Endothelial cell of umbilical vein (primary cell): ENCODE measurements at regions not wholly inside any gene's neighbourhood (a gene's known extent, or its start where the extent isn't known, plus 50 kb on each side); places are given as distances from the start of the nearest gene placed in this dataset.

Experiments used
- BruUV-seq: library from RNA; stranded (reverse); fragments of 400-500 nt; replicated peaks from 2 replicates; lab custom pipeline; 2021; lab: Mats Ljungman, UMichigan
- CTCF ChIA-PET: fragments of 300-600, 350-600 bp; sonication (Branson Sonifier 250); formaldehyde crosslinking; loops from one replicate; lab custom pipeline; 2021; ENCODE audit warnings: antibody characterized with exemption, inconsistent platforms; lab: Charles Lee
- POLR2A ChIA-PET: fragments of 300-600, 350-600 bp; sonication (Branson Sonifier 250); formaldehyde crosslinking; loops from one replicate; lab custom pipeline; 2021; ENCODE audit warnings: antibody characterized with exemption, inconsistent platforms; lab: Charles Lee
- DNase-seq: peaks from one replicate; pipeline ENCODE4 v3.0.0-alpha.2; 2011; ENCODE audit warnings: low read depth, low spot score
- FAIRE-seq: peaks from 2 replicates; lab custom pipeline; 2011; peaks lifted over from hg19 to GRCh38; lab: Jason Lieb, UNC
- H2AFZ ChIP-seq: 2 replicates; pipeline ENCODE4 v1.6.0; 2012; ENCODE audit warnings: low read depth, low read length, control low read depth, inconsistent platforms
- H3K27ac ChIP-seq: 2 replicates; pipeline ENCODE4 v1.5.1; 2011; ENCODE audit warnings: low read depth, mild to moderate bottlenecking, control low read depth, low read length, moderate library complexity; ENCODE audit not compliant: insufficient read depth
- H3K27me3 ChIP-seq, 2 experiments: 2 replicates each; pipeline versions ENCODE4 v1.6.0 to v1.6.1; 2011; ENCODE audit warnings: low read length in 2 of 2, mixed read lengths in 1 of 2; ENCODE audit not compliant: control insufficient read depth in 2 of 2, insufficient read depth in 2 of 2
- H3K36me3 ChIP-seq, 2 experiments: 2 replicates in 1 of 2; 3 replicates in 1 of 2; pipeline ENCODE4 v1.5.1; 2011; ENCODE audit warnings: low read length in 2 of 2, mild to moderate bottlenecking in 1 of 2, moderate library complexity in 1 of 2; ENCODE audit not compliant: control insufficient read depth in 2 of 2, insufficient read depth in 2 of 2; ENCODE audit errors: extremely low read depth in 1 of 2
- H3K4me1 ChIP-seq: 3 replicates; pipeline ENCODE4 v1.5.1; 2011; ENCODE audit warnings: mild to moderate bottlenecking, low read length; ENCODE audit not compliant: control insufficient read depth, insufficient read depth; ENCODE audit errors: extremely low read depth
- H3K4me2 ChIP-seq: 2 replicates; pipeline ENCODE4 v1.6.1; 2011; ENCODE audit warnings: low read length, control low read depth, mixed read lengths; ENCODE audit not compliant: insufficient read depth
- H3K4me3 ChIP-seq, 3 experiments: fragments of 200-600 bp in 1 of 3; sonication (generic), shearing (Covaris generic) in 1 of 3; replicated peaks in 1 of 3; 2 replicates each; pipeline ENCODE4 v1.5.1; 2011 to 2016; ENCODE audit warnings: control low read depth in 3 of 3, low read length in 3 of 3, mild to moderate bottlenecking in 2 of 3, inconsistent platforms in 1 of 3, low read depth in 1 of 3, moderate library complexity in 1 of 3; ENCODE audit not compliant: insufficient read depth in 1 of 3
- H3K79me2 ChIP-seq: 2 replicates; pipeline ENCODE4 v1.6.0; 2012; ENCODE audit warnings: low read length, inconsistent platforms; ENCODE audit not compliant: control insufficient read depth, insufficient read depth
- H3K9ac ChIP-seq: replicated peaks from 2 replicates; pipeline ENCODE3; 2011; ENCODE audit warnings: low read length, control low read depth; ENCODE audit not compliant: insufficient read depth; ENCODE audit errors: extremely low read depth
- H3K9me1 ChIP-seq: replicated peaks from 3 replicates; pipeline ENCODE4 v1.6.0; 2011; ENCODE audit warnings: mild to moderate bottlenecking, low read length; ENCODE audit not compliant: control insufficient read depth, insufficient read depth; ENCODE audit errors: extremely low read depth
- H3K9me3 ChIP-seq: replicated peaks from 2 replicates; pipeline ENCODE4 v1.5.1; 2012; ENCODE audit warnings: low read length, inconsistent platforms; ENCODE audit not compliant: control insufficient read depth, insufficient read depth
- H4K20me1 ChIP-seq: replicated peaks from 2 replicates; pipeline ENCODE3; 2011; ENCODE audit warnings: mild to moderate bottlenecking, low read length; ENCODE audit not compliant: control insufficient read depth, insufficient read depth; ENCODE audit errors: extremely low read depth
- EZH2 ChIP-seq: IDR thresholded peaks from 2 replicates; pipeline ENCODE4 v1.6.1; 2012; ENCODE audit warnings: borderline replicate concordance, low read depth, mild to moderate bottlenecking, moderate library complexity, low read length, inconsistent platforms; ENCODE audit not compliant: severe bottlenecking
- FOS ChIP-seq: IDR thresholded peaks from 2 replicates; pipeline ENCODE4 v1.6.1; 2011; ENCODE audit warnings: mild to moderate bottlenecking, low read length, moderate library complexity, borderline replicate concordance; ENCODE audit not compliant: insufficient read depth
- GATA2 ChIP-seq: IDR thresholded peaks from 2 replicates; pipeline ENCODE4 v1.7.0; 2011; ENCODE audit warnings: low read depth, mild to moderate bottlenecking, moderate library complexity, mixed read lengths, low read length; ENCODE audit not compliant: insufficient read length, insufficient read depth
- JUN ChIP-seq: IDR thresholded peaks from 2 replicates; pipeline ENCODE4 v1.6.1; 2011; ENCODE audit warnings: borderline replicate concordance, low read depth; ENCODE audit not compliant: insufficient read length, insufficient read depth
- MYC ChIP-seq: IDR thresholded peaks from one replicate; pipeline ENCODE4 v1.6.1; 2011; ENCODE audit warnings: mild to moderate bottlenecking, low read depth, low read length
- POLR2A ChIP-seq: IDR thresholded peaks from 2 replicates; pipeline ENCODE4 v1.6.1; 2012; ENCODE audit warnings: low read depth, mild to moderate bottlenecking, control low read depth, low read length
- POLR2AphosphoS5 ChIP-seq: IDR thresholded peaks from 2 replicates; pipeline ENCODE4 v1.6.1; 2012; ENCODE audit warnings: low read depth, mild to moderate bottlenecking, control low read depth, low read length, moderate library complexity; ENCODE audit not compliant: insufficient read depth
- dilution Hi-C: fragments of 300-500 bp; cut with MboI; formaldehyde crosslinking; loops from one replicate; pipeline ENCODE4 v1.15.0; 2019; ENCODE audit warnings: low sequenced_read_pairs; ENCODE audit not compliant: extremely low pct_ligation_motif_present
- intact Hi-C: fragments of 100-400 bp; cut with micrococcal nuclease; formaldehyde crosslinking; loops from one replicate; pipeline ENCODE4 v1.10.0; 2022
- TF ChIP-seq, protein P1 (sequence below), 2 donors: IDR thresholded peaks; 1 replicate in 1 of 2; 2 replicates in 1 of 2; pipeline ENCODE4 v1.5.1; 2011; ENCODE audit warnings: low read length in 2 of 2, mild to moderate bottlenecking in 2 of 2, moderate library complexity in 2 of 2, control low read depth in 1 of 2, inconsistent platforms in 1 of 2, low read depth in 1 of 2; ENCODE audit not compliant: insufficient read depth in 1 of 2; ENCODE audit errors: extremely low read depth in 1 of 2
- TF ChIP-seq, protein P2 (sequence below): IDR thresholded peaks from 2 replicates; pipeline ENCODE4 v1.6.1; 2011; ENCODE audit not compliant: insufficient read depth, insufficient read length

DNA sequence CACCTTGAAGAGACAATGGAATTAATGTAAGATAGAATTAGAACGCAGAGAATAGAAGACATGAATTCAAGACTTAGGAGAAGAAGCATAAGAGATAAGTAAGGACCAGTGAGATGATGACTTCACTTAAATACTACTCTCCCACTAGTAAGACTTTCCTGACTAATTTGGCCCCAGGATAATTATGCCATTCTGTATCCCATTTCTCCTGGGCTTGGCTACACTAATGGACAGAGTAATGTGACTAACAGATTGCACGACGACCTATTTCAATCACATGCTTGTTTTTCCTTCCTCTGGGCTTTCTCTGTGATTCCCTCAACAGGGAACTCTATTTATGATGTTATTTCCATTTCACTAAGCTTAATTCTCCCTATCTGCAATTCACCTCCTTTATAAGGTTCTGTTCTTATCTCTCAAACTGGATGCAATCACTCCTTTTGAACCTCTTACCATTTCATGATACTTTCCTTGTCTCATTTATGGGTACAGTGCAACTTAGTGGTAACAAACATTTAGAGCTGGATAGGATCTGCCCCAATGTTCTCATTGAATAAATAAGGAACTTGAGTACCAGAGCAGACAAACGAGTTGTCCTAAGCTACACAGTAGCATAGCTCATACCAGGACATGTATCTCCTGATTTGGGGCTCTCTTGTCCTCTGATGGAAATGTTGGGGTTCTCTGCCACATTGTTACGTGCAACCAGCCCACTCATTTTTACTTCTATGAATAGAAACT is 102.7 kb downstream of the BTG1 start:
- H2AFZ ChIP-seq, result no peak overlapping the region
- no peaks in the 10 kb centered on the region for H3K36me3 ChIP-seq
- FAIRE-seq (no peak), DNase-seq (no peak)
- dilution Hi-C loops (no loop called here), intact Hi-C loops (no loop called here)
- H3K4me3 ChIP-seq, result no peak overlapping the region
- peaks cover 4% of the 10 kb centered on the region for H3K4me1 ChIP-seq
- H3K27me3 ChIP-seq, result no peaks in the 10 kb centered on the region
- no peaks in the 10 kb centered on the region for H3K79me2 ChIP-seq
- no TSS peak for BruUV-seq
- no peaks in the 10 kb centered on the region for H3K9me3 ChIP-seq
- H4K20me1 ChIP-seq, result no peaks in the 10 kb centered on the region
- no peak overlapping the region for H3K27ac ChIP-seq
- TF ChIP-seq JUN (no peak), POLR2A (no peak), MYC (no peak), POLR2AphosphoS5 (no peak), EZH2 (no peak), FOS (no peak), GATA2 (no peak)
- TF ChIP-seq, protein P1, sequence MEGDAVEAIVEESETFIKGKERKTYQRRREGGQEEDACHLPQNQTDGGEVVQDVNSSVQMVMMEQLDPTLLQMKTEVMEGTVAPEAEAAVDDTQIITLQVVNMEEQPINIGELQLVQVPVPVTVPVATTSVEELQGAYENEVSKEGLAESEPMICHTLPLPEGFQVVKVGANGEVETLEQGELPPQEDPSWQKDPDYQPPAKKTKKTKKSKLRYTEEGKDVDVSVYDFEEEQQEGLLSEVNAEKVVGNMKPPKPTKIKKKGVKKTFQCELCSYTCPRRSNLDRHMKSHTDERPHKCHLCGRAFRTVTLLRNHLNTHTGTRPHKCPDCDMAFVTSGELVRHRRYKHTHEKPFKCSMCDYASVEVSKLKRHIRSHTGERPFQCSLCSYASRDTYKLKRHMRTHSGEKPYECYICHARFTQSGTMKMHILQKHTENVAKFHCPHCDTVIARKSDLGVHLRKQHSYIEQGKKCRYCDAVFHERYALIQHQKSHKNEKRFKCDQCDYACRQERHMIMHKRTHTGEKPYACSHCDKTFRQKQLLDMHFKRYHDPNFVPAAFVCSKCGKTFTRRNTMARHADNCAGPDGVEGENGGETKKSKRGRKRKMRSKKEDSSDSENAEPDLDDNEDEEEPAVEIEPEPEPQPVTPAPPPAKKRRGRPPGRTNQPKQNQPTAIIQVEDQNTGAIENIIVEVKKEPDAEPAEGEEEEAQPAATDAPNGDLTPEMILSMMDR (IDR thresholded peaks at IDR 0.05; ENCODE audit: extremely low read depth in 1 of 2, insufficient read depth in 1 of 2, low read depth in 1 of 2, low read length in 2 of 2), result no peak
- TF ChIP-seq, protein P2, sequence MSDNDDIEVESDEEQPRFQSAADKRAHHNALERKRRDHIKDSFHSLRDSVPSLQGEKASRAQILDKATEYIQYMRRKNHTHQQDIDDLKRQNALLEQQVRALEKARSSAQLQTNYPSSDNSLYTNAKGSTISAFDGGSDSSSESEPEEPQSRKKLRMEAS, result no peak
- H3K9ac ChIP-seq, result no peak overlapping the region
- CTCF ChIA-PET, result interaction anchor here (1.4 kb wide), 1 partner anchor 21 kb away, joined by 4 read pairs; no protein-coding TSS in a partner anchor
- H3K9me1 ChIP-seq, result no peaks in the 10 kb centered on the region
- no peak overlapping the region for H3K4me2 ChIP-seq
- POLR2A ChIA-PET, result no interaction called here
